Peyer's patch (tissue), 4 donors: ENCODE measurements at regions not wholly inside any gene's neighbourhood (a gene's known extent, or its start where the extent isn't known, plus 50 kb on each side); places are given as distances from the start of the nearest gene placed in this dataset.

Experiments
- POLR2A ChIP-seq, 2 donors: fragments of 450-650 bp; IDR thresholded peaks; one replicate each; pipeline ENCODE4 v1.5.1; 2017; ENCODE audit warnings: antibody characterized with exemption in 2 of 2, mild to moderate bottlenecking in 2 of 2, moderate library complexity in 2 of 2
- TF ChIP-seq, protein P1 (sequence below), 6 experiments: fragments of 450-650 bp in 4 of 6; fragments of 200-600 bp in 2 of 6; sonication (generic) in 1 of 6; IDR thresholded peaks; one replicate each; pipeline ENCODE4 v1.5.1; 2017 to 2019; ENCODE audit warnings: antibody characterized with exemption in 6 of 6, mild to moderate bottlenecking in 3 of 6, moderate library complexity in 1 of 6

DNA sequence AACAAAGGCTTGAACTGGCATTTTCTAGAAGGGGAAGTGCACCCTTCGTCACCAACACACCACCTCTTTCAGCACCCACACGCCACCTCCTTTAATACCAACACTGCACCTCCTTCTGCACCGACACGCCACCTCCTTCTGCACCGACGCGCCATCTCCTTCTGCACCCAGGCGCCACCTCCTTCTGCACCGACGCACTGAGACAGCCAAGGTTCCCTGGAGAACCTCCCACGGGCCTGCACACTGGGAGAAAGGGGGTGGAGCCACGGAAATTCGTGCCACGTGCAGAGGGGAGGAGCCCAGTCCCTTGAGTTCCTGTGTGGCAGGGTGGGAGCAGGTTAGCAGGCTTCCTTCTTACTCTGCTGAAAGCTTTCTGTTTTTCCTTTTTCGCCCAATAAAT lies 327.9 kb upstream of the C1orf174 start:
- TF ChIP-seq, protein P1, sequence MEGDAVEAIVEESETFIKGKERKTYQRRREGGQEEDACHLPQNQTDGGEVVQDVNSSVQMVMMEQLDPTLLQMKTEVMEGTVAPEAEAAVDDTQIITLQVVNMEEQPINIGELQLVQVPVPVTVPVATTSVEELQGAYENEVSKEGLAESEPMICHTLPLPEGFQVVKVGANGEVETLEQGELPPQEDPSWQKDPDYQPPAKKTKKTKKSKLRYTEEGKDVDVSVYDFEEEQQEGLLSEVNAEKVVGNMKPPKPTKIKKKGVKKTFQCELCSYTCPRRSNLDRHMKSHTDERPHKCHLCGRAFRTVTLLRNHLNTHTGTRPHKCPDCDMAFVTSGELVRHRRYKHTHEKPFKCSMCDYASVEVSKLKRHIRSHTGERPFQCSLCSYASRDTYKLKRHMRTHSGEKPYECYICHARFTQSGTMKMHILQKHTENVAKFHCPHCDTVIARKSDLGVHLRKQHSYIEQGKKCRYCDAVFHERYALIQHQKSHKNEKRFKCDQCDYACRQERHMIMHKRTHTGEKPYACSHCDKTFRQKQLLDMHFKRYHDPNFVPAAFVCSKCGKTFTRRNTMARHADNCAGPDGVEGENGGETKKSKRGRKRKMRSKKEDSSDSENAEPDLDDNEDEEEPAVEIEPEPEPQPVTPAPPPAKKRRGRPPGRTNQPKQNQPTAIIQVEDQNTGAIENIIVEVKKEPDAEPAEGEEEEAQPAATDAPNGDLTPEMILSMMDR (IDR thresholded peaks at IDR 0.05): no peak
- TF ChIP-seq POLR2A (IDR thresholded peaks at IDR 0.05): no peak
